AG09309 (cell line): ENCODE measurements at regions not wholly inside any gene's neighbourhood (a gene's known extent, or its start where the extent isn't known, plus 50 kb on each side); places are given as distances from the start of the nearest gene placed in this dataset.

Experiments
- DNase-seq: peaks from one replicate; pipeline ENCODE4 v3.0.0-alpha.2; 2010; ENCODE audit warnings: low read depth
- H3K4me3 ChIP-seq: 2 replicates; pipeline ENCODE4 v1.5.1; 2011; ENCODE audit warnings: mild to moderate bottlenecking, low read depth, low read length, moderate library complexity; ENCODE audit not compliant: control insufficient read depth
- TF ChIP-seq, protein P1 (sequence below): IDR thresholded peaks from 2 replicates; pipeline ENCODE4 v1.5.1; 2011; ENCODE audit warnings: mild to moderate bottlenecking, low read depth, low read length, inconsistent platforms; ENCODE audit not compliant: insufficient read depth, control insufficient read depth; ENCODE audit errors: missing control alignments

DNA sequence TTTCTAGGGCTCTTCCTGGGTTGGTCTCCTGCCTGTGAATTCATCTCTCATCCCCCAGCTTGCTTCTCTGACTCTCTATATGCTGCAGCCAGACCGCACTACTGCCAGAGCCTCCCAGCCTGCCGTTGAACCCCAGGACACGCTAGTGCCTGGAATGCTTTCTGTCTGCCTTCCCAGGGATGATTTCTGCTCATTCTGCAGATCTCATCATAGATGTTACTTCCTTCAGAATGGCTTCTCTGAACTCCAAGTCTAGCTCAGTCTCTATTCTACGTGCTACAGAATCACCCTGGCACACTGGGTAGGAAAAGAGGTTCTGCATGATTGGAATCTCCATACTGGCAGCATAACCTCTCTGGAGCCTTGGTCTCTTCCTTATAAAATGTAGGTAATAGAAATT lies 94.8 kb upstream of the RAB12 start:
- TF ChIP-seq, protein P1, sequence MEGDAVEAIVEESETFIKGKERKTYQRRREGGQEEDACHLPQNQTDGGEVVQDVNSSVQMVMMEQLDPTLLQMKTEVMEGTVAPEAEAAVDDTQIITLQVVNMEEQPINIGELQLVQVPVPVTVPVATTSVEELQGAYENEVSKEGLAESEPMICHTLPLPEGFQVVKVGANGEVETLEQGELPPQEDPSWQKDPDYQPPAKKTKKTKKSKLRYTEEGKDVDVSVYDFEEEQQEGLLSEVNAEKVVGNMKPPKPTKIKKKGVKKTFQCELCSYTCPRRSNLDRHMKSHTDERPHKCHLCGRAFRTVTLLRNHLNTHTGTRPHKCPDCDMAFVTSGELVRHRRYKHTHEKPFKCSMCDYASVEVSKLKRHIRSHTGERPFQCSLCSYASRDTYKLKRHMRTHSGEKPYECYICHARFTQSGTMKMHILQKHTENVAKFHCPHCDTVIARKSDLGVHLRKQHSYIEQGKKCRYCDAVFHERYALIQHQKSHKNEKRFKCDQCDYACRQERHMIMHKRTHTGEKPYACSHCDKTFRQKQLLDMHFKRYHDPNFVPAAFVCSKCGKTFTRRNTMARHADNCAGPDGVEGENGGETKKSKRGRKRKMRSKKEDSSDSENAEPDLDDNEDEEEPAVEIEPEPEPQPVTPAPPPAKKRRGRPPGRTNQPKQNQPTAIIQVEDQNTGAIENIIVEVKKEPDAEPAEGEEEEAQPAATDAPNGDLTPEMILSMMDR = no peak
- no peak overlapping the region for H3K4me3 ChIP-seq
- no peak for DNase-seq

DNA sequence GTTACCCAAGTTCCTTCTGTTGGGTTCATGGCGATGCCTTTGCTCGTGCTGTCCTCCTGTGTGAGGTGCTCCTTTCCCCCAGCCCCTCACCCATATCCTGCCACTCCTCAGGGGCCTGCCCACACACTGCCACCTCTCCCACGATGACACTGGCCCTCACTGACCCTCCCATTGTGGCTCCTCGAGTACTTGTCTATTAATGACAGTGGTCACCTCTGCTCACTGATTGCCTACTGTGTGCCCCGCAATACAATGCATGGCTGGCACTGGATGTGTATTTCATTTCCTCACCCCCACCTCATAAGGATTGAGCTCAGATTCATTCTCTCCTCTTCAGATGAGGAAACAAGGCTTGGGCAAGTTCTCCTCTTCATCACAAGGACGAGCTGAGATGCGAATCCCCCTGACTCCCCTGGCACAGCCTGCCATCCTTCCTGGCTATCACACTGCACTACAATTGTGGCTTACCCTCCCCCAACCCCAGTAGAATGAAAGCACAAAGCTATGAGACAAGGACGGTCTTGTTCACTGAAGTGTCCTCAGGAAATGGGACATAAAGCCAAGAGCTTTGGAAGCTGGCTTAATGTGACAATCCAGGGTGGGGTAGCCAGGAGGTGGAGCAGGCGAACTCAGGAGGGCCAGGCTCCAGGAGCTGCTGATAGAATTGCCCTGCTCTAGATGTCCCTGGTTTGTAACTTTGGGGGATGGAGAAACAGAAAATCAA lies 93.9 kb upstream of the RAB12 start:
- TF ChIP-seq, protein P1 = no peak
- no peak for DNase-seq

DNA sequence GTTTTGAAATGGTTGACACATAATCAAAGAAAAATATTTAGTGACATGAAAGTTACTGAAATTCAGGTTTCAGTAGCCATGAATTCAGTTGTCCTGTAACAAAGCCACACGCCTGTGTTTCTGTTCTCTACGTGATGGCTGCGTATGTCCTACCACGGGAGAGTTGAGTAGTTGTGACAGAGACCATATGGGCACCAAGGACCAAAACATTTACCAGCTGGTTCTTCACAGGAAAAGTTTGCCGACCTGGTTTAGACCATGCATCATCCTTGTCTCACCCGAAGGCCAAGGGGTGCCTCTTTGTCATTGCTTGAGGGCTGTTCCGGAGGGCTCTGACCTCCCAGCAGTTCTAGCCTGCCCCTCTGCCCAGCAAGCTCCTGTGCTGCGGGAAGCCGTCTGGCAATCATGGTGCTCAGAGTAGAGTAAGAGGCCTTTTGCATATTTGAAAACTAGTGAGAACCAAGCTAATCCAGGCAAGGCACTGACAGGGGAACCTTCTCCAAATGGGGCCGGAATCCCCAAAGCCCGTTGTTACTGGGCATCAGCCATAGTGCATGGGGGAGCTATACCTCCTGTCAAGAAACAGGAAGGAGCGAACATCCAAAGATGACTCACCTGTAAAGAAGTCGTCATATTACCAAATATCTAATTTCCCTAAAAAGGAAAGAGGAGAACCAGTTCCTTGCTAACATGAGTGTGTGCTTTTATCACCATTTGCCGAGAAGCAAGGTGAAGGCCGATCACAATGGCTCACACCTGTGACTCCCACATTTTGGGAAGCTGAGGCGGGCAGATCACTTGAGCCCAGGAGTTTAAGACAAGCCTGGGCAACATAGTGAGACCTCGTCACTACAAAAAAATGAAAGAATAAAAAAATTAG lies 92.6 kb upstream of the RAB12 start:
- no peak for DNase-seq
- no peak overlapping the region for H3K4me3 ChIP-seq
- TF ChIP-seq, protein P1 = no peak

More for the DNA sequence above, 93.9 kb upstream of the RAB12 start:
- no peak overlapping the region for H3K4me3 ChIP-seq

DNA sequence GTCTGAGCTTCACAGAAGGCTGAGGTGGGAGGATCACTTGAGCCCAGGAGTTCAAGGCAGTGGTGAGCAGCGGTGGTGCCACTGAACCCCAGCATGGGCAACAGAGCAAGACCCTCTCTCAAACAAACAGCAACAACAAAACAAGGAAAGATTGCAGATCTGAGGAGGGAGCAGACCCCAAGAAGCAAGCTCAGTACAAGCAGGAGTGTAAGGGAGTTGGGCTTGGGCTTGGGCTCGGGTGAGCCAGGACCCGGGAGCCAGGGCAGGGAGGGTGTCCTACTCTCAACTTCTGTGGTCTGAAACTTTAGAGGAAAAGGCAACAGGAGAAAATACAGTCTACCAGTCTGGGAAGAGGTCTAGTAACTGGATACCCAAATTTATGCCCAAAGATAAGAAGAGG lies 92.0 kb upstream of the RAB12 start:
- DNase-seq = no peak
- TF ChIP-seq, protein P1 = no peak
- H3K4me3 ChIP-seq = no peak overlapping the region

DNA sequence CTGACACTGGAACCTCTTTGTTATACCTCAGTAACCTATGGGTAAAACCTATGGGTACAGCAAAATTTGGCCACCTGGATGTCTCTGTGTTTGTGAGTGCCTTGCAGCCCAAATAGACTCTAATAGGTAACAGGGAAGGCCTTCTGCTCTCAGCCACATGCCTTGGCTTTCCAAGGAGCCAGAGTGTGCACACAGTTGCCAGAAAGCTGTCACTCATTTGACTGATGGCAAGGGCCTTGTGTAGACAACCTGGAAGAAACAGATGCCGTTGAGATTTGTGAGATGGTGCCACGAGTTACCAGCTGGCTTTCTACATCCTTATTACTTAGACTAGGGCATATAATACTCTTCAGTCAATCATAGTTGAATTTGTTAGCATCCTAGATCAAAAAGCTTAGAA lies 90.1 kb upstream of the RAB12 start:
- no peak for DNase-seq
- no peak overlapping the region for H3K4me3 ChIP-seq
- TF ChIP-seq, protein P1 = no peak

DNA sequence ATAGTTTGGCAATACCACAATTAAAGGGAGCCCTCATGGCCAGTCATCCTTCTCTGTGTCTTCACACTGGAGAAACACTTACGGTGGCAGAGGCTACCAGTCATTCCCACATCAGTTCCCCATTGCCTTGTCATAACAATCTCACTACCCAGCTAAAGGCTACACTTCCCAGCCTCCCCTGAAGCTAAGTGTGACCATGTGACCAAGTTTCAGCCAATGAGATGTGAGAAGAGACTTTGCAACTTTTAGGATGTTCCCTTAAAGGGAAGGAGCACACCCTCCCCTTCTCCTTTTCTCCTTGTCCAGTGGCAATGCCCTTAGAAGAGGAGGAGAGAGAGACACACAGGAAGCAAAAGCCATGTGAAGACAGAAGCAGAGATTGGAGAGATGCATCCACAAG lies 89.0 kb upstream of the RAB12 start:
- no peak overlapping the region for H3K4me3 ChIP-seq
- DNase-seq = no peak
- TF ChIP-seq, protein P1 = no peak
